Esophagus squamous epithelium (tissue), 5 donors: ENCODE measurements at regions not wholly inside any gene's neighbourhood (a gene's known extent, or its start where the extent isn't known, plus 50 kb on each side); places are given as distances from the start of the nearest gene placed in this dataset.

Source experiments
- DNase-seq: peaks from one replicate; lab custom pipeline; 2025; lab: John Stamatoyannopoulos, UW
- H3K27ac ChIP-seq, 4 donors: fragments of 200-600 bp; sonication (generic); one replicate each; pipeline ENCODE4 v1.5.1; 2016 to 2019; ENCODE audit warnings: mild to moderate bottlenecking in 1 of 4
- H3K27me3 ChIP-seq, 4 donors: fragments of 200-600 bp; sonication (generic); 1 replicate in 3 of 4; 2 replicates in 1 of 4; pipeline versions ENCODE4 v1.5.1 to v1.6.0; 2017 to 2021; ENCODE audit warnings: antibody characterized with exemption in 1 of 4
- H3K36me3 ChIP-seq, 3 donors: fragments of 200-600 bp; sonication (generic); one replicate each; pipeline ENCODE4 v1.5.1; 2016 to 2019
- H3K4me1 ChIP-seq, 3 donors: fragments of 200-600 bp; sonication (generic); one replicate each; pipeline ENCODE4 v1.5.1; 2017 to 2019
- H3K4me3 ChIP-seq, 4 donors: fragments of 200-600 bp; sonication (generic); 1 replicate in 3 of 4; 2 replicates in 1 of 4; pipeline ENCODE4 v1.5.1; 2016 to 2019; ENCODE audit warnings: mild to moderate bottlenecking in 2 of 4, moderate library complexity in 1 of 4
- H3K9me3 ChIP-seq, 3 donors: fragments of 200-600 bp; sonication (generic); one replicate each; pipeline ENCODE4 v1.5.1; 2016 to 2019
- CTCF ChIP-seq, 6 experiments: fragments of 450-650 bp in 4 of 6; fragments of 200-600 bp in 2 of 6; sonication (generic) in 2 of 6; IDR thresholded peaks; one replicate each; pipeline ENCODE4 v1.5.1; 2016 to 2019; ENCODE audit warnings: antibody characterized with exemption in 6 of 6, mild to moderate bottlenecking in 4 of 6, moderate library complexity in 4 of 6
- POLR2A ChIP-seq, 4 donors: fragments of 450-650 bp; IDR thresholded peaks; one replicate each; pipeline ENCODE4 v1.6.1; 2017; ENCODE audit warnings: antibody characterized with exemption in 4 of 4, mild to moderate bottlenecking in 4 of 4, moderate library complexity in 3 of 4
- WGBS, 2 donors: methylation state at CpG; one replicate each; pipeline ENCODE4 v1.1.5; 2018; 5-methylcytosine and 5-hydroxymethylcytosine counted together
- intact Hi-C: fragments of 100-400 bp; cut with DNase I; formaldehyde crosslinking; loops from one replicate; pipeline ENCODE4 v1.15.0; 2022
- donor health status: DM: yes; HTN: yes; CAD: no.

- H3K27ac ChIP-seq: no peak overlapping the region
- intact Hi-C loops: no loop called here
- TF ChIP-seq CTCF (IDR thresholded peaks at IDR 0.05) (no peak), POLR2A (IDR thresholded peaks at IDR 0.05) (no peak)
- H3K27me3 ChIP-seq: no peaks in the 10 kb centered on the region
- peaks cover 0 to 3% (median 0%) of the 10 kb centered on the region in 3 donors for H3K4me1 ChIP-seq
- H3K9me3 ChIP-seq: peaks cover 0 to 9% (median 0%) of the 10 kb centered on the region in 3 donors
- H3K4me3 ChIP-seq: no peak overlapping the region
- no peak for DNase-seq
- 78 to 80% methylated on average over 4 of the region's 4 CpGs for WGBS, 2 donors
- H3K36me3 ChIP-seq: no peaks in the 10 kb centered on the region
Observed at GRCh38 chr10:33098951-33099663, 141.1 kb upstream of the ITGB1 start.

GRCh38 chr10:33095867-33096815 lies 138.1 kb upstream of the ITGB1 start:
- no peak for TF ChIP-seq CTCF (IDR thresholded peaks at IDR 0.05)
- TF ChIP-seq POLR2A (IDR thresholded peaks at IDR 0.05): no peak
- Histone ChIP-seq H3K4me3 (no peak overlapping the region), H3K27ac (no peak overlapping the region), H3K4me1 (no peaks in the 10 kb centered on the region), H3K36me3 (no peaks in the 10 kb centered on the region), H3K9me3 (peaks cover 0 to 9% (median 0%) of the 10 kb centered on the region in 3 donors), H3K27me3 (no peaks in the 10 kb centered on the region)
- intact Hi-C loops: no loop called here
- DNase-seq: no peak
- 63 to 73% methylated on average over 5 of the region's 5 CpGs for WGBS, 2 donors

- peaks cover 0 to 9% (median 0%) of the 10 kb centered on the region in 3 donors for H3K9me3 ChIP-seq
- H3K4me3 ChIP-seq: no peak overlapping the region
- no peaks in the 10 kb centered on the region for H3K36me3 ChIP-seq
- no peak for DNase-seq
- H3K4me1 ChIP-seq: no peaks in the 10 kb centered on the region
- H3K27ac ChIP-seq: no peak overlapping the region
- 85 to 90% methylated on average over 2 to 4 of the region's 4 CpGs for WGBS, 2 donors
- no peaks in the 10 kb centered on the region for H3K27me3 ChIP-seq
- intact Hi-C loops: no loop called here
- TF ChIP-seq POLR2A (IDR thresholded peaks at IDR 0.05): no peak
- TF ChIP-seq CTCF (IDR thresholded peaks at IDR 0.05): no peak
Observed at GRCh38 chr10:33094263-33095051, 136.4 kb upstream of the ITGB1 start.

- no peak for DNase-seq
- TF ChIP-seq CTCF (IDR thresholded peaks at IDR 0.05) (no peak), POLR2A (IDR thresholded peaks at IDR 0.05) (no peak)
- Histone ChIP-seq H3K4me1 (no peaks in the 10 kb centered on the region), H3K4me3 (no peak overlapping the region), H3K36me3 (no peaks in the 10 kb centered on the region), H3K27ac (no peak overlapping the region), H3K9me3 (peaks cover 0 to 9% (median 0%) of the 10 kb centered on the region in 3 donors), H3K27me3 (no peaks in the 10 kb centered on the region)
- 76 to 79% methylated on average over 3 of the region's 3 CpGs for WGBS, 2 donors
- intact Hi-C loops: no loop called here
Observed at GRCh38 chr10:33093362-33093761, 135.3 kb upstream of the ITGB1 start.
